ENCODE measurements at regions not wholly inside any gene's neighbourhood (a gene's known extent, or its start where the extent isn't known, plus 50 kb on each side); places are given as distances from the start of the nearest gene placed in this dataset.
A peak's percentile ranks its signal among the peaks of the same experiment; 100 is the strongest.
"Not testable (repeated sequence)": the region's sequence is repeated elsewhere in the genome, so short reads cannot be mapped to it uniquely, and the experiment has no call there.

- DNase-seq = no peak
These were observed 203.0 kb upstream of the GK2 start for GRCh38 chr4:79611026-79611425.

- no peak for DNase-seq
These were observed 201.8 kb upstream of the GK2 start for GRCh38 chr4:79609817-79610216.

GRCh38 chr4:79607979-79608378, 200.0 kb upstream of the GK2 start:
- no peak for DNase-seq

- no peak for DNase-seq
These were observed 196.1 kb upstream of the GK2 start for GRCh38 chr4:79604152-79604551.

GRCh38 chr4:79603681-79604080, 195.7 kb upstream of the GK2 start:
- no peak for DNase-seq

GRCh38 chr4:79599691-79600090, 191.7 kb upstream of the GK2 start:
- no peak for DNase-seq

- DNase-seq = no peak
These were observed 190.8 kb upstream of the GK2 start for GRCh38 chr4:79598801-79599200.

- DNase-seq = no peak
These were observed 190.2 kb upstream of the GK2 start for GRCh38 chr4:79598214-79598613.

GRCh38 chr4:79597266-79597665, 189.2 kb upstream of the GK2 start:
- no peak for DNase-seq

GRCh38 chr4:79592218-79592617, 184.2 kb upstream of the GK2 start:
- not testable (repeated sequence) for DNase-seq

GRCh38 chr4:79588679-79589078, 180.7 kb upstream of the GK2 start:
- DNase-seq = no peak

- DNase-seq = not testable (repeated sequence)
These were observed 179.2 kb upstream of the GK2 start for GRCh38 chr4:79587207-79587606.

- no peak for DNase-seq
These were observed 177.8 kb upstream of the GK2 start for GRCh38 chr4:79585834-79586233.

GRCh38 chr4:79585330-79585729, 177.3 kb upstream of the GK2 start:
- no peak for DNase-seq

- DNase-seq = no peak
These were observed 176.9 kb upstream of the GK2 start for GRCh38 chr4:79584902-79585301.

- no peak for DNase-seq
These were observed 176.3 kb upstream of the GK2 start for GRCh38 chr4:79584352-79584751.

GRCh38 chr4:79578606-79579005, 170.6 kb upstream of the GK2 start:
- no peak for DNase-seq

GRCh38 chr4:79576429-79576753, 168.4 kb upstream of the GK2 start:
- peak; percentile 14 to 17 for DNase-seq

- no peak for DNase-seq
These were observed 167.8 kb upstream of the GK2 start for GRCh38 chr4:79575709-79576428.

GRCh38 chr4:79574741-79575451, 166.9 kb upstream of the GK2 start:
- DNase-seq = no peak

GRCh38 chr4:79563219-79563618, 155.2 kb upstream of the GK2 start:
- no peak for DNase-seq

GRCh38 chr4:79561751-79562150, 153.7 kb upstream of the GK2 start:
- DNase-seq = no peak

GRCh38 chr4:79559398-79559797, 151.4 kb upstream of the GK2 start:
- not testable (repeated sequence) for DNase-seq

GRCh38 chr4:79552311-79552710, 144.3 kb upstream of the GK2 start:
- no peak for DNase-seq

Measured in right lung (tissue), 2 donors.